Stimulated activated CD4-positive, alpha-beta T cell treated with anti-CD3 and anti-CD28 coated beads, Interleukin-4, amount 100 ng/mL, for 4 hours (primary cell): ENCODE measurements at regions not wholly inside any gene's neighbourhood (a gene's known extent, or its start where the extent isn't known, plus 50 kb on each side); places are given as distances from the start of the nearest gene placed in this dataset.
"Not testable (repeated sequence)": the region's sequence is repeated elsewhere in the genome, so short reads cannot be mapped to it uniquely, and the experiment has no call there.

Source experiments
- DNase-seq, 2 experiments: peaks; one replicate each; pipeline ENCODE4 v3.0.0-alpha.2; 2020

GRCh38 chr3:159482994-159483367, 505.7 kb upstream of the IL12A start:
- DNase-seq, result no peak

GRCh38 chr3:159486580-159486979, 502.1 kb upstream of the IL12A start:
- no peak for DNase-seq

- no peak for DNase-seq
These were observed 501.3 kb upstream of the IL12A start for GRCh38 chr3:159487304-159487703.

GRCh38 chr3:159488602-159489001, 500.0 kb upstream of the IL12A start:
- DNase-seq, result no peak

- DNase-seq, result no peak
These were observed 491.3 kb upstream of the IL12A start for GRCh38 chr3:159497361-159497760.

GRCh38 chr3:159499031-159499793, 489.4 kb upstream of the IL12A start:
- DNase-seq, result no peak

- DNase-seq, result no peak
These were observed 487.6 kb upstream of the IL12A start for GRCh38 chr3:159501029-159501428.

GRCh38 chr3:159502986-159503385, 485.6 kb upstream of the IL12A start:
- no peak for DNase-seq

- not testable (repeated sequence) for DNase-seq
These were observed 477.6 kb upstream of the IL12A start for GRCh38 chr3:159510988-159511387.

- DNase-seq, result no peak
These were observed 475.2 kb upstream of the IL12A start for GRCh38 chr3:159513444-159513843.

- no peak for DNase-seq
These were observed 474.7 kb upstream of the IL12A start for GRCh38 chr3:159513867-159514380.

- no peak for DNase-seq
These were observed 471.5 kb upstream of the IL12A start for GRCh38 chr3:159517105-159517504.

- no peak for DNase-seq
These were observed 468.0 kb upstream of the IL12A start for GRCh38 chr3:159520638-159521037.

- no peak for DNase-seq
These were observed 466.4 kb upstream of the IL12A start for GRCh38 chr3:159522276-159522675.

GRCh38 chr3:159528251-159528895, 460.3 kb upstream of the IL12A start:
- DNase-seq, result no peak

- no peak for DNase-seq
These were observed 456.1 kb upstream of the IL12A start for GRCh38 chr3:159532577-159532976.

GRCh38 chr3:159534496-159534895, 454.1 kb upstream of the IL12A start:
- no peak for DNase-seq

GRCh38 chr3:159536876-159537275, 451.8 kb upstream of the IL12A start:
- no peak for DNase-seq

- no peak for DNase-seq
These were observed 450.1 kb upstream of the IL12A start for GRCh38 chr3:159538507-159538906.

GRCh38 chr3:159540882-159541495, 447.6 kb upstream of the IL12A start:
- DNase-seq, result no peak

GRCh38 chr3:159548675-159549335, 439.8 kb upstream of the IL12A start:
- no peak for DNase-seq

- no peak for DNase-seq
These were observed 433.4 kb upstream of the IL12A start for GRCh38 chr3:159555205-159555604.

GRCh38 chr3:159559771-159560170, 428.9 kb upstream of the IL12A start:
- no peak for DNase-seq
